DMS 273 (cell line): ENCODE measurements at regions not wholly inside any gene's neighbourhood (a gene's known extent, or its start where the extent isn't known, plus 50 kb on each side); places are given as distances from the start of the nearest gene placed in this dataset.

Experiments
- DNase-seq: peaks from one replicate; lab custom pipeline; 2025; ENCODE audit not compliant: unreplicated experiment; lab: John Stamatoyannopoulos, UW

GRCh38 chr17:79661292-79662041 is 50.6 kb upstream of the RBFOX3 start:
- DNase-seq: no peak
